Mesenchymal stem cell (in vitro differentiated cells and primary cell): ENCODE measurements at regions not wholly inside any gene's neighbourhood (a gene's known extent, or its start where the extent isn't known, plus 50 kb on each side); places are given as distances from the start of the nearest gene placed in this dataset.
A peak's percentile ranks its signal among the peaks of the same experiment; 100 is the strongest.

Experiments used
- DNase-seq: peaks from one replicate; pipeline ENCODE4 v3.0.0-alpha.2; 2013
- H2AFZ ChIP-seq: one replicate; pipeline ENCODE4 v1.6.1; 2013; ENCODE audit warnings: low read depth, mild to moderate bottlenecking, control low read depth, inconsistent platforms, low read length, moderate library complexity
- H2AK5ac ChIP-seq: 2 replicates; pipeline ENCODE4 v1.6.1; 2013; ENCODE audit warnings: low read length, moderate library complexity, mild to moderate bottlenecking, inconsistent platforms; ENCODE audit not compliant: severe bottlenecking
- H2BK120ac ChIP-seq: one replicate; pipeline ENCODE4 v1.6.1; 2013; ENCODE audit warnings: low read depth, mild to moderate bottlenecking, inconsistent platforms, low read length, moderate library complexity
- H2BK12ac ChIP-seq, 2 experiments: one replicate each; pipeline ENCODE4 v1.6.1; 2013; ENCODE audit warnings: inconsistent platforms in 2 of 2, low read length in 2 of 2, mild to moderate bottlenecking in 2 of 2, moderate library complexity in 2 of 2, control low read depth in 1 of 2
- H2BK15ac ChIP-seq: one replicate; pipeline ENCODE4 v1.6.1; 2013; ENCODE audit warnings: mild to moderate bottlenecking, low read depth, inconsistent platforms; ENCODE audit not compliant: poor library complexity, severe bottlenecking
- H2BK5ac ChIP-seq: 2 replicates; pipeline ENCODE4 v1.6.1; 2013; ENCODE audit warnings: low read depth, mild to moderate bottlenecking, low read length, control low read depth, inconsistent platforms; ENCODE audit not compliant: poor library complexity, severe bottlenecking
- H3K14ac ChIP-seq, 2 experiments: one replicate each; pipeline ENCODE4 v1.6.1; 2013; ENCODE audit warnings: inconsistent platforms in 2 of 2, low read length in 2 of 2, control low read depth in 1 of 2, mild to moderate bottlenecking in 1 of 2, moderate library complexity in 1 of 2
- H3K18ac ChIP-seq, 2 experiments: one replicate each; pipeline ENCODE4 v1.6.1; 2013; ENCODE audit warnings: inconsistent platforms in 2 of 2, low read length in 2 of 2, control low read depth in 1 of 2, low read depth in 1 of 2, mild to moderate bottlenecking in 1 of 2
- H3K23ac ChIP-seq, 2 experiments: one replicate each; pipeline ENCODE4 v1.6.1; 2013; ENCODE audit warnings: inconsistent platforms in 2 of 2, low read length in 2 of 2, mild to moderate bottlenecking in 2 of 2, moderate library complexity in 2 of 2, control low read depth in 1 of 2
- H3K27ac ChIP-seq: 2 replicates; pipeline ENCODE4 v1.5.1; 2013; ENCODE audit warnings: mild to moderate bottlenecking, moderate library complexity, low read length, control low read depth, inconsistent platforms; ENCODE audit not compliant: poor library complexity, severe bottlenecking
- H3K27me3 ChIP-seq, 2 experiments: 2 replicates each; pipeline versions ENCODE4 v1.6.1 to v1.7.0; 2013; ENCODE audit warnings: low read length in 2 of 2, mild to moderate bottlenecking in 2 of 2, moderate library complexity in 2 of 2, control low read depth in 1 of 2, inconsistent platforms in 1 of 2; ENCODE audit not compliant: control insufficient read depth in 1 of 2, insufficient read depth in 1 of 2
- H3K36me3 ChIP-seq, 2 experiments: 2 replicates each; pipeline versions ENCODE4 v1.6.1 to v1.7.0; 2013; ENCODE audit warnings: low read length in 2 of 2, control low read depth in 1 of 2, inconsistent platforms in 1 of 2, low read depth in 1 of 2, mild to moderate bottlenecking in 1 of 2; ENCODE audit not compliant: insufficient read depth in 2 of 2, control insufficient read depth in 1 of 2
- H3K4ac ChIP-seq, 2 experiments: one replicate each; pipeline ENCODE4 v1.6.1; 2013; ENCODE audit warnings: inconsistent platforms in 2 of 2, low read length in 2 of 2, mild to moderate bottlenecking in 2 of 2, moderate library complexity in 2 of 2, control low read depth in 1 of 2, low read depth in 1 of 2
- H3K4me1 ChIP-seq: 2 replicates; pipeline ENCODE4 v1.6.1; 2013; ENCODE audit warnings: low read depth, low read length, control low read depth; ENCODE audit not compliant: control insufficient read depth, insufficient read depth
- H3K4me2 ChIP-seq: 2 replicates; pipeline ENCODE4 v1.6.1; 2013; ENCODE audit warnings: low read length, mild to moderate bottlenecking, inconsistent platforms; ENCODE audit not compliant: poor library complexity, severe bottlenecking
- H3K4me3 ChIP-seq, 2 experiments: 2 replicates each; pipeline versions ENCODE4 v1.5.1 to v1.7.0; 2013; ENCODE audit warnings: low read length in 2 of 2, mild to moderate bottlenecking in 2 of 2, control low read depth in 1 of 2, low read depth in 1 of 2; ENCODE audit not compliant: insufficient read depth in 1 of 2
- H3K79me1 ChIP-seq: replicated peaks from 2 replicates; pipeline ENCODE4 v1.6.1; 2013; ENCODE audit warnings: mild to moderate bottlenecking, control low read depth, low read length, inconsistent platforms; ENCODE audit not compliant: poor library complexity, severe bottlenecking
- H3K9ac ChIP-seq: 2 replicates; pipeline ENCODE4 v1.7.0; 2013; ENCODE audit warnings: mild to moderate bottlenecking, low read length, moderate library complexity
- H3K9me3 ChIP-seq: 2 replicates; pipeline ENCODE4 v1.7.0; 2013; ENCODE audit warnings: mild to moderate bottlenecking, low read length; ENCODE audit not compliant: control insufficient read depth
- H4K8ac ChIP-seq: one replicate; pipeline ENCODE4 v1.6.1; 2013; ENCODE audit warnings: inconsistent platforms, mild to moderate bottlenecking, low read length, moderate library complexity
- H4K91ac ChIP-seq: one replicate; pipeline ENCODE4 v1.6.1; 2013; ENCODE audit warnings: mild to moderate bottlenecking, low read length, inconsistent platforms
- WGBS: methylation state at CpG from one replicate; pipeline ENCODE4 v1.1.7; 2013; ENCODE audit warnings: mixed read lengths; 5-methylcytosine and 5-hydroxymethylcytosine counted together

DNA sequence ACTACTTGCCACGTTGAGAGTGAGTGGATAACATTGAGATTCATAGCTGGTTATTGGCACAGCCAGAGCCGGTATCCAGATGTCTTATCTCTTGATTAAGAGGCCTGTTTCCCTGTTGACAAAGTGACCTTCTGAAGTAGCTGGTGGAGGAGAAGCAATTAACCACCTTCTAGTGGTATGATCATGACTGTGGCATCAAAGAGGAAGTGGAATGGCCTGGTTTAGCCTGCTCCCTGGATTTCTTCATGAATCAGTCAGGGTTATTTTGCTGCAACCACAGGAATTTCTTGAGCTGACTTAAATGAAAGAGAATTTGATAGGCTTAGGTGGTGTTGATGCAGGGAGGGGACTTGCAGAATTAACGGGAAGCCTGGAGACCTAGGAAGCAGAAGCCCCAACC, 398.3 kb downstream of the MFSD1 start:
- Histone ChIP-seq H2BK15ac (no peak overlapping the region), H3K4ac (peak overlapping the region in 1 of 2 experiments; percentile 88), H3K4me1 (peaks cover 3% of the 10 kb centered on the region), H2AFZ (no peak overlapping the region), H3K4me3 (no peak overlapping the region), H3K36me3 (no peaks in the 10 kb centered on the region), H3K4me2 (no peak overlapping the region), H3K27me3 (no peaks in the 10 kb centered on the region), H3K9me3 (peaks cover 7% of the 10 kb centered on the region), H2BK5ac (no peak overlapping the region), H3K23ac (no peak overlapping the region), H2BK12ac (peak overlapping the region; percentile 59 to 95), H2AK5ac (no peak overlapping the region), H2BK120ac (peak overlapping the region; percentile 61), H3K9ac (no peak overlapping the region), H3K18ac (peak overlapping the region in 1 of 2 experiments; percentile 86), H4K91ac (peak overlapping the region; percentile 89), H4K8ac (peak overlapping the region; percentile 84), H3K27ac (peak overlapping the region; percentile 28), H3K14ac (no peak overlapping the region), H3K79me1 (no peaks in the 10 kb centered on the region)
- peak; percentile 88 for DNase-seq
- WGBS = 16% methylated on average over 2 of the region's 3 CpGs

GRCh38 chr3:159208050-159208449, 406.2 kb downstream of the MFSD1 start:
- Histone ChIP-seq H2AK5ac (no peak overlapping the region), H2BK15ac (no peak overlapping the region), H2BK12ac (no peak overlapping the region), H2AFZ (no peak overlapping the region), H3K36me3 (no peaks in the 10 kb centered on the region), H4K8ac (no peak overlapping the region), H2BK120ac (no peak overlapping the region), H3K9ac (no peak overlapping the region), H3K4ac (no peak overlapping the region), H3K9me3 (no peaks in the 10 kb centered on the region), H3K23ac (no peak overlapping the region), H3K27me3 (no peaks in the 10 kb centered on the region), H2BK5ac (no peak overlapping the region), H3K4me1 (no peaks in the 10 kb centered on the region), H3K4me2 (no peak overlapping the region), H3K18ac (no peak overlapping the region), H3K27ac (no peak overlapping the region), H4K91ac (no peak overlapping the region), H3K14ac (no peak overlapping the region), H3K4me3 (no peak overlapping the region), H3K79me1 (no peaks in the 10 kb centered on the region)
- DNase-seq = no peak
- WGBS = 79% methylated on average over 2 of the region's 2 CpGs

DNA sequence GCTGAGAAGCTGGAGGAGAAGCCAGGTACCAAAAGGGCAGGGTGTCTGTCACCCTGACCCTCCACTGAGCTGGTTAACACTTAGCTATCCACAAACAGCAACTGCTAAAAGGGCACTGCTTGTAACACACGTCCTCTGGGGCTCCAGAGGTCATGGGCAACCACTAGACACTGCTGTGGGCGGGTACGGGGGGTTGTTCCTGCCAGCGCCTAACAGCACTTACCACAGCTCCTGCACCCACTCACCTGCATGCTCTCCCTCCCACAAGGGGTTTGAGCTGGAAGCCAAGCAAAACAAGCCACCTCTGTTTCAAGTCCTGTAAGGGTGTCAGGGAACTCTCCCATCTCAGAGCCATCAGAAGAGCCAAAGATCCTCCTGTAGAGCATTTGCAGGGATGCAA, 407.6 kb downstream of the MFSD1 start:
- Histone ChIP-seq H3K36me3 (no peaks in the 10 kb centered on the region), H3K27me3 (no peaks in the 10 kb centered on the region), H2BK5ac (no peak overlapping the region), H2AFZ (no peak overlapping the region), H2AK5ac (no peak overlapping the region), H3K9me3 (no peaks in the 10 kb centered on the region), H2BK12ac (no peak overlapping the region), H3K79me1 (no peaks in the 10 kb centered on the region), H3K4me3 (no peak overlapping the region), H3K9ac (no peak overlapping the region), H3K4me2 (no peak overlapping the region), H3K4ac (no peak overlapping the region), H2BK120ac (no peak overlapping the region), H3K23ac (no peak overlapping the region), H4K91ac (no peak overlapping the region), H4K8ac (no peak overlapping the region), H2BK15ac (no peak overlapping the region), H3K14ac (no peak overlapping the region), H3K27ac (no peak overlapping the region), H3K4me1 (no peaks in the 10 kb centered on the region), H3K18ac (no peak overlapping the region)
- DNase-seq = no peak
- 80% methylated on average over 4 of the region's 4 CpGs for WGBS

DNA sequence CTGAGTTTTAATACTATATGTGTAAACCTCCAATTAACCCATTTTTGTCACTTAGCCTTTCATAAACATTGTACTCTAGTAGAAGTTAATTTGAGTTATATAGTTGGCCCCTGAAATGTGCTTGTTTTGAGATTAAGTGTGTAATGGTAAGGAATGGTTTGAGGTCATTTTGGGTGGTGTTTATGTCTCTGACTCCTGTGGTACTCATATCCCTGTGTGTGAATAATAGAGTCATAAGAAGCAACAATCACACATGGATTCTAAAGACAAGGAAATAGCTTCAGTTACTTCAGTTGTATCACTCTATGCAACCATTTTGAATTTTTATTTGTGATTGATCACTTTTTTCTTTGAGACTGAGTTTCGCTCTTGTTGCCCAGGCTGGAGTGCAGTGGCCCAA, 408.5 kb downstream of the MFSD1 start:
- Histone ChIP-seq H3K27me3 (no peaks in the 10 kb centered on the region), H3K9ac (no peak overlapping the region), H3K23ac (no peak overlapping the region), H3K4me1 (no peaks in the 10 kb centered on the region), H2BK120ac (no peak overlapping the region), H3K4me2 (no peak overlapping the region), H2AK5ac (no peak overlapping the region), H2BK12ac (no peak overlapping the region), H3K4me3 (no peak overlapping the region), H2BK15ac (no peak overlapping the region), H3K79me1 (no peaks in the 10 kb centered on the region), H3K18ac (no peak overlapping the region), H3K36me3 (no peaks in the 10 kb centered on the region), H3K9me3 (no peaks in the 10 kb centered on the region), H4K8ac (no peak overlapping the region), H3K27ac (no peak overlapping the region), H2AFZ (no peak overlapping the region), H3K14ac (no peak overlapping the region), H2BK5ac (no peak overlapping the region), H3K4ac (no peak overlapping the region), H4K91ac (no peak overlapping the region)
- 100% methylated on average over 1 of the region's 1 CpG for WGBS
- no peak for DNase-seq
